HCT116 (cell line): ENCODE measurements at regions not wholly inside any gene's neighbourhood (a gene's known extent, or its start where the extent isn't known, plus 50 kb on each side); places are given as distances from the start of the nearest gene placed in this dataset.

ENCODE experiments used
- ATAC-seq: fragments of 200-7000 bp; cut with Tn5 transposase; 2 replicates; pipeline ENCODE4 v1.9.1; 2020; ENCODE audit warnings: mild to moderate bottlenecking, moderate library complexity
- BruUV-seq: library from RNA; stranded (reverse); fragments of 400-500 nt; replicated peaks from 2 replicates; lab custom pipeline; 2021; lab: Mats Ljungman, UMichigan
- CTCF ChIA-PET: fragments of 300-600 bp; sonication (Branson Sonifier 250); formaldehyde crosslinking; loops from one replicate; lab custom pipeline; 2021; ENCODE audit warnings: antibody characterized with exemption; lab: Charles Lee
- POLR2A ChIA-PET: fragments of 300-600, 350-600 bp; sonication (Branson Sonifier 250); formaldehyde crosslinking; loops from one replicate; lab custom pipeline; 2021; ENCODE audit warnings: antibody characterized with exemption; lab: Charles Lee
- RAD21 ChIA-PET, 2 experiments: fragments of 300-600 bp; sonication (Branson Sonifier 250); formaldehyde crosslinking; loops; one replicate each; lab custom pipeline; 2023; ENCODE audit warnings: low total read pairs in 2 of 2; ENCODE audit not compliant: uncharacterized antibody in 2 of 2, unreplicated experiment in 2 of 2, low non-redundant PET in 1 of 2; lab: Charles Lee
- DNase-seq: peaks from one replicate; pipeline ENCODE4 v3.0.0-alpha.2; 2010; ENCODE audit warnings: low read depth, low spot score
- H2AFZ ChIP-seq: fragments of 200-600 bp; shearing (Covaris generic), sonication (generic); 2 replicates; pipeline ENCODE4 v1.6.1; 2017; ENCODE audit warnings: low read depth, mixed run types, mixed read lengths, antibody characterized with exemption, low read length; ENCODE audit not compliant: poor library complexity, severe bottlenecking
- H3K27ac ChIP-seq: 2 replicates; pipeline ENCODE4 v1.5.1; 2012; ENCODE audit warnings: low read depth, low read length
- H3K27me3 ChIP-seq: fragments of 200-600 bp; sonication (generic); 2 replicates; pipeline ENCODE4 v1.6.1; 2016; ENCODE audit warnings: mixed run types, low read length, mixed read lengths; ENCODE audit not compliant: insufficient read depth
- H3K36me3 ChIP-seq, 2 experiments: fragments of 200-500 bp in 1 of 2; fragments of 200-600 bp in 1 of 2; sonication (Bioruptor generic) in 1 of 2; sonication (generic) in 1 of 2; 2 replicates each; pipeline versions ENCODE4 v1.5.1 to v1.6.1; 2014 to 2016; ENCODE audit warnings: low read length in 2 of 2, inconsistent platforms in 1 of 2, mixed read lengths in 1 of 2, mixed run types in 1 of 2; ENCODE audit not compliant: insufficient read depth in 2 of 2, control insufficient read depth in 1 of 2
- H3K4me1 ChIP-seq, 2 experiments: fragments of 200-600 bp in 1 of 2; sonication (generic) in 1 of 2; 2 replicates each; pipeline versions ENCODE4 v1.5.1 to v1.6.1; 2012 to 2017; ENCODE audit warnings: low read length in 2 of 2, inconsistent platforms in 1 of 2, mild to moderate bottlenecking in 1 of 2, mixed read lengths in 1 of 2, mixed run types in 1 of 2, moderate library complexity in 1 of 2; ENCODE audit not compliant: insufficient read depth in 2 of 2, control insufficient read depth in 1 of 2
- H3K4me2 ChIP-seq: fragments of 200-600 bp; sonication (generic); 2 replicates; pipeline ENCODE4 v1.6.1; 2017; ENCODE audit warnings: mixed run types, low read length, mixed read lengths
- H3K4me3 ChIP-seq, 2 experiments: fragments of 200-600 bp in 1 of 2; sonication (generic) in 1 of 2; replicated peaks in 1 of 2; 2 replicates each; pipeline ENCODE4 v1.5.1; 2011 to 2016; ENCODE audit warnings: low read length in 2 of 2, control low read depth in 1 of 2, low read depth in 1 of 2, mild to moderate bottlenecking in 1 of 2, mixed read lengths in 1 of 2, mixed run types in 1 of 2
- H3K79me2 ChIP-seq: fragments of 200-600 bp; sonication (generic); 2 replicates; pipeline ENCODE4 v1.6.1; 2017; ENCODE audit warnings: mild to moderate bottlenecking, mixed run types, low read length, moderate library complexity, mixed read lengths; ENCODE audit not compliant: insufficient read depth
- H3K9ac ChIP-seq: fragments of 200-600 bp; sonication (generic); 2 replicates; pipeline ENCODE4 v1.6.1; 2016; ENCODE audit warnings: low read length, mixed read lengths
- H3K9me2 ChIP-seq: fragments of 200-600 bp; sonication (generic), shearing (Covaris generic); 2 replicates; pipeline ENCODE4 v1.6.1; 2017; ENCODE audit warnings: mixed run types, mild to moderate bottlenecking, moderate library complexity; ENCODE audit not compliant: insufficient read depth
- H3K9me3 ChIP-seq, 2 experiments: fragments of 200-500 bp in 1 of 2; fragments of 200-600 bp in 1 of 2; sonication (Bioruptor generic) in 1 of 2; sonication (generic) in 1 of 2; 2 replicates each; pipeline ENCODE4 v1.6.1; 2014 to 2017; ENCODE audit warnings: low read length in 2 of 2, mixed read lengths in 2 of 2, inconsistent platforms in 1 of 2, low read depth in 1 of 2, mild to moderate bottlenecking in 1 of 2, mixed run types in 1 of 2, moderate library complexity in 1 of 2; ENCODE audit not compliant: control insufficient read depth in 1 of 2, insufficient read depth in 1 of 2
- H4K20me1 ChIP-seq: fragments of 200-600 bp; sonication (generic), shearing (Covaris generic); 2 replicates; pipeline ENCODE4 v1.6.1; 2017; ENCODE audit warnings: mixed run types, mild to moderate bottlenecking, moderate library complexity; ENCODE audit not compliant: insufficient read depth
- ATF3 ChIP-seq: IDR thresholded peaks from 2 replicates; pipeline ENCODE4 v1.6.1; 2012
- CBX3 ChIP-seq: IDR thresholded peaks from 2 replicates; pipeline ENCODE4 v1.6.1; 2012; ENCODE audit warnings: low read depth
- CEBPB ChIP-seq: IDR thresholded peaks from 2 replicates; pipeline ENCODE4 v1.6.1; 2012; ENCODE audit warnings: low read depth
- CTCF ChIP-seq, 3 experiments: fragments of 200-600 bp in 1 of 3; sonication (generic) in 1 of 3; IDR thresholded peaks in 2 of 3; conservative IDR thresholded peaks in 1 of 3; 2 replicates each; pipeline ENCODE4 v1.5.1; 2012 to 2017; ENCODE audit warnings: low read depth in 2 of 3, low read length in 2 of 3, antibody characterized with exemption in 1 of 3, borderline replicate concordance in 1 of 3, control low read depth in 1 of 3, mild to moderate bottlenecking in 1 of 3, mixed read lengths in 1 of 3, mixed run types in 1 of 3, moderate library complexity in 1 of 3; ENCODE audit not compliant: insufficient read depth in 1 of 3
- EGR1 ChIP-seq: IDR thresholded peaks from 2 replicates; pipeline ENCODE4 v1.6.1; 2012; ENCODE audit warnings: low read depth
- EZH2 ChIP-seq: fragments of 200-600 bp; sonication (generic); IDR thresholded peaks from 2 replicates; pipeline ENCODE4 v1.6.1; 2017; ENCODE audit warnings: antibody characterized with exemption, mixed run types
- EZH2phosphoT487 ChIP-seq: fragments of 200-600 bp; IDR thresholded peaks from 2 replicates; pipeline ENCODE4 v1.6.1; 2018; ENCODE audit warnings: antibody characterized with exemption, borderline replicate concordance
- FOSL1 ChIP-seq: IDR thresholded peaks from 2 replicates; pipeline ENCODE4 v1.6.1; 2012; ENCODE audit warnings: low read depth
- MAX ChIP-seq: IDR thresholded peaks from 2 replicates; pipeline ENCODE4 v1.6.1; 2012
- POLR2A ChIP-seq: IDR thresholded peaks from 2 replicates; pipeline ENCODE4 v1.7.0; 2011; ENCODE audit warnings: borderline replicate concordance; ENCODE audit not compliant: insufficient read depth, insufficient read length; ENCODE audit errors: extremely low read depth
- RAD21 ChIP-seq: IDR thresholded peaks from 2 replicates; pipeline ENCODE4 v1.6.1; 2012; ENCODE audit warnings: low read depth, mild to moderate bottlenecking
- SP1 ChIP-seq: IDR thresholded peaks from 2 replicates; pipeline ENCODE4 v1.6.1; 2012; ENCODE audit warnings: low read depth
- SRF ChIP-seq: IDR thresholded peaks from 2 replicates; pipeline ENCODE4 v1.6.1; 2012; ENCODE audit warnings: low read depth
- TCF7L2 ChIP-seq: IDR thresholded peaks from 2 replicates; pipeline ENCODE4 v1.7.0; 2011; ENCODE audit warnings: borderline replicate concordance, inconsistent platforms; ENCODE audit not compliant: insufficient read depth, insufficient read length; ENCODE audit errors: extremely low read depth
- YY1 ChIP-seq: IDR thresholded peaks from 2 replicates; pipeline ENCODE4 v1.6.1; 2011; ENCODE audit warnings: low read length, low read depth, moderate library complexity, mild to moderate bottlenecking; ENCODE audit not compliant: insufficient replicate concordance; ENCODE audit errors: extremely low read depth
- ZFX ChIP-seq: fragments of 450-650 bp; IDR thresholded peaks from 2 replicates; pipeline ENCODE4 v1.6.1; 2017
- intact Hi-C: fragments of 100-400 bp; cut with micrococcal nuclease; formaldehyde crosslinking; loops from 2 replicates; pipeline ENCODE4 v1.10.0; 2022

GRCh38 chr7:113610572-113610971, 308.2 kb downstream of the PPP1R3A start:
- Histone ChIP-seq H3K4me3 (no peak overlapping the region), H3K27ac (no peak overlapping the region), H4K20me1 (no peaks in the 10 kb centered on the region), H2AFZ (no peak overlapping the region), H3K9ac (no peak overlapping the region), H3K36me3 (no peaks in the 10 kb centered on the region), H3K4me1 (no peaks in the 10 kb centered on the region), H3K9me2 (no peaks in the 10 kb centered on the region; the same call in 1 of the 2 replicates), H3K79me2 (no peaks in the 10 kb centered on the region), H3K9me3 (no peaks in the 10 kb centered on the region), H3K27me3 (no peaks in the 10 kb centered on the region), H3K4me2 (no peak overlapping the region)
- intact Hi-C loops = no loop called here
- no TSS peak for BruUV-seq
- ATAC-seq = no peak
- no peak for DNase-seq
- ChIA-PET CTCF (no interaction called here), RAD21 (no interaction called here), POLR2A (no interaction called here)
- TF ChIP-seq EGR1 = no peak
- TF ChIP-seq ZFX = no peak
- no peak for TF ChIP-seq MAX
- no peak for TF ChIP-seq POLR2A
- TF ChIP-seq SP1 = no peak
- no peak for TF ChIP-seq SRF
- TF ChIP-seq RAD21 = no peak
- no peak for TF ChIP-seq CBX3
- no peak for TF ChIP-seq ATF3
- TF ChIP-seq EZH2 = no peak
- TF ChIP-seq FOSL1 = no peak
- no peak for TF ChIP-seq TCF7L2
- TF ChIP-seq YY1 = no peak
- no peak for TF ChIP-seq CEBPB
- no peak for TF ChIP-seq CTCF (IDR thresholded peaks at IDR 0.05 in 2 of 3, conservative IDR thresholded peaks at IDR 0.05 in 1 of 3; ENCODE audit: borderline replicate concordance in 1 of 3, insufficient read depth in 1 of 3, low read depth in 2 of 3, low read length in 2 of 3)
- no peak for TF ChIP-seq EZH2phosphoT487
